Duodenal mucosa (tissue), 2 donors: ENCODE measurements at regions not wholly inside any gene's neighbourhood (a gene's known extent, or its start where the extent isn't known, plus 50 kb on each side); places are given as distances from the start of the nearest gene placed in this dataset.

Source experiments
- H3K27ac ChIP-seq: one replicate; pipeline ENCODE4 v1.7.0; 2013; ENCODE audit warnings: low read depth, low read length
- H3K27me3 ChIP-seq, 2 donors: one replicate each; pipeline ENCODE4 v1.7.0; 2013; ENCODE audit warnings: low read length in 2 of 2, control low read depth in 1 of 2; ENCODE audit not compliant: insufficient read depth in 2 of 2, control insufficient read depth in 1 of 2
- H3K36me3 ChIP-seq, 2 donors: one replicate each; pipeline ENCODE4 v1.7.0; 2013; ENCODE audit warnings: low read length in 2 of 2, control low read depth in 1 of 2; ENCODE audit not compliant: insufficient read depth in 2 of 2, control insufficient read depth in 1 of 2
- H3K4me1 ChIP-seq, 2 donors: one replicate each; pipeline ENCODE4 v1.7.0; 2013; ENCODE audit warnings: low read length in 2 of 2, control low read depth in 1 of 2; ENCODE audit not compliant: insufficient read depth in 2 of 2, control insufficient read depth in 1 of 2
- H3K4me3 ChIP-seq, 2 donors: one replicate each; pipeline ENCODE4 v1.7.0; 2013; ENCODE audit warnings: low read length in 2 of 2, low read depth in 1 of 2
- H3K9ac ChIP-seq, 2 donors: one replicate each; pipeline ENCODE4 v1.7.0; 2013; ENCODE audit warnings: low read length in 2 of 2, low read depth in 1 of 2
- H3K9me3 ChIP-seq, 2 donors: one replicate each; pipeline ENCODE4 v1.7.0; 2013; ENCODE audit warnings: low read length in 2 of 2, control low read depth in 1 of 2; ENCODE audit not compliant: control insufficient read depth in 1 of 2

- Histone ChIP-seq H3K9me3 (no peaks in the 10 kb centered on the region), H3K4me1 (no peaks in the 10 kb centered on the region), H3K27ac (no peak overlapping the region), H3K9ac (no peak overlapping the region), H3K27me3 (no peaks in the 10 kb centered on the region), H3K36me3 (no peaks in the 10 kb centered on the region), H3K4me3 (no peak overlapping the region)
Observed at GRCh38 chr6:22218410-22218809, 78.4 kb downstream of the PRL start.

- no peaks in the 10 kb centered on the region for H3K36me3 ChIP-seq
- H3K4me3 ChIP-seq = no peak overlapping the region
- H3K4me1 ChIP-seq = no peaks in the 10 kb centered on the region
- H3K27me3 ChIP-seq = no peaks in the 10 kb centered on the region
- H3K9me3 ChIP-seq = no peaks in the 10 kb centered on the region
- H3K27ac ChIP-seq = no peak overlapping the region
- no peak overlapping the region for H3K9ac ChIP-seq
Observed at GRCh38 chr6:22219925-22220324, 76.9 kb downstream of the PRL start.

- Histone ChIP-seq H3K4me1 (no peaks in the 10 kb centered on the region), H3K9me3 (no peaks in the 10 kb centered on the region)
Observed at GRCh38 chr6:22221211-22221610, 75.6 kb downstream of the PRL start.

GRCh38 chr6:22221630-22222029 is 75.2 kb downstream of the PRL start:
- H3K4me1 ChIP-seq = no peaks in the 10 kb centered on the region
- H3K4me3 ChIP-seq = no peak overlapping the region

More at GRCh38 chr6:22221211-22221610, 75.6 kb downstream of the PRL start:
- H3K4me3 ChIP-seq = no peak overlapping the region
- no peak overlapping the region for H3K9ac ChIP-seq
- no peaks in the 10 kb centered on the region for H3K27me3 ChIP-seq
- no peaks in the 10 kb centered on the region for H3K36me3 ChIP-seq
- no peak overlapping the region for H3K27ac ChIP-seq

GRCh38 chr6:22222469-22222868 is 74.4 kb downstream of the PRL start:
- H3K27ac ChIP-seq = no peak overlapping the region
- H3K36me3 ChIP-seq = no peaks in the 10 kb centered on the region
- H3K9me3 ChIP-seq = no peaks in the 10 kb centered on the region
- no peak overlapping the region for H3K9ac ChIP-seq
- H3K27me3 ChIP-seq = no peaks in the 10 kb centered on the region
- no peak overlapping the region for H3K4me3 ChIP-seq
- no peaks in the 10 kb centered on the region for H3K4me1 ChIP-seq

More at GRCh38 chr6:22221630-22222029, 75.2 kb downstream of the PRL start:
- Histone ChIP-seq H3K9me3 (no peaks in the 10 kb centered on the region), H3K27ac (no peak overlapping the region), H3K27me3 (no peaks in the 10 kb centered on the region), H3K9ac (no peak overlapping the region), H3K36me3 (no peaks in the 10 kb centered on the region)

GRCh38 chr6:22227824-22228610 is 68.8 kb downstream of the PRL start:
- Histone ChIP-seq H3K4me1 (no peaks in the 10 kb centered on the region), H3K9ac (no peak overlapping the region), H3K27me3 (no peaks in the 10 kb centered on the region), H3K4me3 (no peak overlapping the region), H3K36me3 (no peaks in the 10 kb centered on the region), H3K27ac (no peak overlapping the region), H3K9me3 (no peaks in the 10 kb centered on the region)

GRCh38 chr6:22231050-22231449 is 65.8 kb downstream of the PRL start:
- no peaks in the 10 kb centered on the region for H3K36me3 ChIP-seq
- H3K4me3 ChIP-seq = no peak overlapping the region
- no peaks in the 10 kb centered on the region for H3K4me1 ChIP-seq
- H3K9ac ChIP-seq = no peak overlapping the region
- H3K9me3 ChIP-seq = no peaks in the 10 kb centered on the region
- no peak overlapping the region for H3K27ac ChIP-seq
- no peaks in the 10 kb centered on the region for H3K27me3 ChIP-seq

- no peak overlapping the region for H3K4me3 ChIP-seq
- H3K9ac ChIP-seq = no peak overlapping the region
- no peaks in the 10 kb centered on the region for H3K9me3 ChIP-seq
- H3K27ac ChIP-seq = no peak overlapping the region
- H3K27me3 ChIP-seq = no peaks in the 10 kb centered on the region
- H3K36me3 ChIP-seq = no peaks in the 10 kb centered on the region
- no peaks in the 10 kb centered on the region for H3K4me1 ChIP-seq
Observed at GRCh38 chr6:22231616-22232015, 65.2 kb downstream of the PRL start.

- H3K9me3 ChIP-seq = no peaks in the 10 kb centered on the region
- no peak overlapping the region for H3K27ac ChIP-seq
- H3K9ac ChIP-seq = no peak overlapping the region
- no peaks in the 10 kb centered on the region for H3K4me1 ChIP-seq
- H3K36me3 ChIP-seq = no peaks in the 10 kb centered on the region
- no peak overlapping the region for H3K4me3 ChIP-seq
- H3K27me3 ChIP-seq = no peaks in the 10 kb centered on the region
Observed at GRCh38 chr6:22236626-22237414, 60.0 kb downstream of the PRL start.
